CD4-positive, alpha-beta T cell treated with Interleukin-17A for 1 hour (primary cell): ENCODE measurements at regions not wholly inside any gene's neighbourhood (a gene's known extent, or its start where the extent isn't known, plus 50 kb on each side); places are given as distances from the start of the nearest gene placed in this dataset.

Source experiments
- DNase-seq: peaks from one replicate; pipeline ENCODE4 v3.0.0-alpha.2; 2020

DNA sequence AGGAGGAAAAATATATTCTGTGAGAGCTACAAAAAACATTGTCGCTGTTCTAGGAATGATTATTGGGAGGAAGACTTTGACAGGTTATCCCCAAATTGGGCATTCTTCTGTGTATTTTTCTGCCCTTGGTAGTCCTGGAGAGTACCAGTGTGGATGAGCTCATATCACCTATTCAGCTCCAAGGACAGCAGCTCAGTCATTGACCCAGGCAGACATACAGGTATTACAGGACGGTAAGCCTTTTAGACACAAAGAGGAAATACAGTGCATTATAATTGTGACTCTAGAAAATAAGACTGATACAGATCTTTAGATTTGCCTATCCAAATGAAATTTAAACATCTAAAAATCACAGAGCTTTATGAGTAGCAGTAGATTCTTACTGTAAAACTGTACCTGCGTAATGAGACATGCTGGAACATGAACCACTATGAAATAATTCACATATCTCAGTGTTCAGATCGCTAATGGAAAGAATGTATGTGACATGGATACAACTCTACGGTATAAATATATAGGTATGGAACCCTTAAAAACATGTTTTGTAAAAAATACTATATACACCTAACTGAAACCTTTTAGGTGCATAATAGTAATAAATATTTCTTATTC is 56.0 kb downstream of the PLK2 start:
- DNase-seq: no peak

DNA sequence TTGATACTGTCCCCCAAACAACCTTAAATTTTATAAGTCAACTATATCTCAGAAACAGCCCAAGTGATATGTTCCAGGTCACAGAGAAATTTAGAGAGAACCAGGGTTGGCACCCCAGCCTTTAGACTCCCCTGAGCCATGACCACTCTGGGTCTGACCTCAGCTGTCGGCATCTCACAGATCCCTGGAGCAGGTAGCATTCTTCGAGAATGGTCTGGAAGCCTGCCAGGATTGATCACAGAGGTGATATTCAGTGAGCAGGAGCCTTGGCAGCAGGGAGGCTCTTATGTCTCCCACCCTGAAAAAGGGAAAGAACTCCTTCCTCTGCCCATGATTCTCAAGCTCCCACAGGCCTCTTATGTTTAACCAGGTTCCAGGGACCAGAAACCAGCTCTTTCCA is 58.2 kb downstream of the PLK2 start:
- no peak for DNase-seq

DNA sequence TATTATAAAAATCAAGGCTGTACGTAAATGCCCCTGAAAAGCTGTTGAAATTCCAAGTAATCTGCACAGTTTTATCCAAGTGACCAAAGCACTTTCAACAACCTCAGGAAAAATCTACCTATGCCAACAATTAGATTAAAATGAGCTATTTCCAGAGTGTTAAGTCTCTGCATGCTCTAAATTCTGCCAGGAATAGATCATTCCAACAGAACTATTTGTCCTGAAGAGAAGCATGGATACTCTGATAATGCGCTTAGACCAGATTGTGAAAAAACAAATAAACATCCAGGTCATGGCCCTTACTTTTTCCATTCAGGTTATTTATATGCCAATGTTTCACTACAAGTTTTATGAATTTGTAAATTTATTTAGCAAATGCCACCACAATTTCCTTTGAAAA is 59.1 kb downstream of the PLK2 start:
- DNase-seq: no peak

DNA sequence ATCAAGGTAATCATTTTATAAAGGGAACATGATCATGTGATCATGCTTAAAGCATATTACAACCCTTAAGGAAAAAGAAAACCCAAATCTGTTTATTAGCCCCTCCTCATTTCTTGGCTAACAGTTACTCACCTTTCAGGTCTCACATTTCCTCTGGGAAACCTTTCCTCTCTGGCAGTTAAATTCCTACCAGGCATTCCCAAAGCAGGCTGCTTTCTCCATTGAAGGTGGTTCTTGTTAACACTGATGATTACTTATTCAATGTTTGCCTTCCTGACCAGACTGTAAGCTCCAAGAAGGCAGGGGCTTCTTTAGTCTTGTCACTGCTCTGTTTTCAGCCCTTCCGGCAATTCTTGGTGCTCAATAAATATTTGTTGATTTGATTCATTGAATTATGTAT is 59.9 kb downstream of the PLK2 start:
- DNase-seq: no peak

DNA sequence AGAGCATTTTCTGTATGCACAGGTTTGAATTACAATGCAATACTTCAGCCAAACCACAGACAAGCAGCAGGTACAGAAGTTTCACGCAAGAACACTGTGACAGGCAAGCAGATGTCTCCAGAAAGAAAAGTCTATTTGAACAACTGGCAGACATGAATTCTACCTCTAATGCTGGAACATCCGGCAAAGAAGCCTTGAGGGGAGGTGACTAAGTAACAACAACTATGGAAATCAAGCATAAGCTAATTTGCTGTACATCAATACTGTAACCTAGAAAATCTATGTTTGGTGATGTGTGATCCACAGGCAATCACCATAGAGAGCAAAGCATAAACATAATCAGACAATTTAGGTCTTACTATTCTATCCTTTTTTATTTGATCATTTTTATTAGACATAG is 65.5 kb downstream of the PLK2 start:
- no peak for DNase-seq

DNA sequence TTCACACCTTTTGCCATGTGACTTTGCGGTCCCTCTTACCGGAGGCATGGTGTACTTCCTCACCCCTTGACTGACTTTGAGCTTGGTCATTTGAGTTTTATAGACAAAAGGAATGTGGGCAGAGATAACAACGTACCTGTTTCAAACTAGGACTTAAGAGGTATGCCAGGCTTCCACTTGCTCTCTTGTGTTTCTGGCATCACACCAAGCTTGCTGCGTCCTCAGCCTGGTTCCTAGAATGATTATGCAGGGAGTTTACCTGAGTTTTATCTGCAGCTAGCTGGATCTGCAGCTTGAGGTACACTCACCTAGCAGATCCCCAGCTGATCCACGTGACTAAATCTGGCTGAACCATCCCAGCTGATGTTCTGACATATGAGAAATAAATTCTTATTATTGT is 66.2 kb downstream of the PLK2 start:
- DNase-seq: no peak

DNA sequence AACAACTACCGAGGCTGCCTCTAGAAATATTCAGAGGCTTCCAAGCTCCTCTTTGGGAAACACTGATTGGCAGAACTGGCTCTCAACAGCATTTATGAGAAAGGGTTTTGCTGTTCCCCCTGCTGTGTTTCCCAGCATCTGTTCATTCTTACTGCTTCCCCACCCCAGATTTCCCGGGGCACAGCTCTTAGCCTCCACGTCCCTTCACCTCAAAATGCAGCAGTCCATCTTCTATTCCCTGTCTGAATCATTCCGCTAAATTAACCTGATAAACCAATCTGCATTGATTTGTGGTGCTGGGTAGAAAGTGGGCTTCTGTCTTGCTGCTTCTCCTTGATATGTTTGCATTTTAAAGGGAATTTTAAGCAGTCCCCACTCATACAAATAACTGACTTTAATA is 67.4 kb downstream of the PLK2 start:
- DNase-seq: no peak

DNA sequence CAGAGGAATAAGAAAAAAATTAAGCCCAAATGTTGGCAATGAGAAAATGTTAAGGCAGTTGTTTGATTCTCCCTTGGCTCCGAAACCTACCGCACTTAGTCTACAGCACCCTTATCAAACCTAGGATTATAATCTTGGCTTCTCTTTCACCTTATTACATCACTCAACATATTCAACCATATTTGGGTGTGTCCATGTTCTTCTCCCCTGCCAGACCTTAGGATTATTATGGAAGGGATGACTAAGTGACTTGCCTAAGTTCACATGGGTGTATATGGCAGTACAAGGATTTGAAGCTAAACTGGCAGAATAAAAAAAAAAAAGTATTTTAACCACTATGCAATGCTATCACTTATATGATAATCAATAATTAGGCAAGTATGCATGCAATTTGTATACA is 76.4 kb downstream of the PLK2 start:
- no peak for DNase-seq

DNA sequence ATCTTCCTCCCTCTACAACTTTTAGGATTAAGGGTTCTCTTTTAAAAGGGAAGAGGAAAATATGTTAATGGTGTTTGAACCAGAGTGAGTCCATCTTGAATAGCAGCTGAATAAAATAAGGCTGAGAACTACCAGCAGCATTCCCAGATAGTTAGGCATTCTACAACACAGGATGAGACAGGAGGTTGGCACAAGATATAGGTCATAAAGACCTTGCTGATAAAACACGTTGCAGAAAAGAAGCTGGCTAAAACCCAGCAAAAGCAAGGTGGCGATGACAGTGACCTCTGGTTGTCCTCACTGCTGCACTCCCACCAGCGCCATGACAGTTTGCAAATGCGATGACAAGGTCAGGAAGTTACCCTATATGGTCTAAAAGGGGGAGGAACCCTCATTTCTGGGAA is 77.8 kb downstream of the PLK2 start:
- DNase-seq: no peak

DNA sequence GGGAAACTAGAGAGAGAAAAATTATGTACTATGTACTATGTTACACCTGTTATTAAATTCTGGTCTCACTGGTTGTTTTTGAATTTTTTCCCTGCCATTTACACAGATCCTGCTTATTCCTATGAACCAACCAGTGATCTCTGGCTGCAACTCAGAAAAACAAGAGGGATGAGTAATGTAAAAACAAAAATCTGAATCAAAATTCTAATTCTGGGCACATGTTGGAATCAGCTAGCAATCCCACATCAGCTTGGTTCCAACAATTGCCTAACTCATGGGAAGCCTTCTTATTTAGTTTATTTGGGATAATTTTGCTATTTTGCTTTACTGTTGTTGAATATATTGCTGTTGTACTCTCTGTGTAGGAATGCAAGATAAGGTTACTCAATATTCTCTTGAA is 78.3 kb downstream of the PLK2 start:
- DNase-seq: no peak

DNA sequence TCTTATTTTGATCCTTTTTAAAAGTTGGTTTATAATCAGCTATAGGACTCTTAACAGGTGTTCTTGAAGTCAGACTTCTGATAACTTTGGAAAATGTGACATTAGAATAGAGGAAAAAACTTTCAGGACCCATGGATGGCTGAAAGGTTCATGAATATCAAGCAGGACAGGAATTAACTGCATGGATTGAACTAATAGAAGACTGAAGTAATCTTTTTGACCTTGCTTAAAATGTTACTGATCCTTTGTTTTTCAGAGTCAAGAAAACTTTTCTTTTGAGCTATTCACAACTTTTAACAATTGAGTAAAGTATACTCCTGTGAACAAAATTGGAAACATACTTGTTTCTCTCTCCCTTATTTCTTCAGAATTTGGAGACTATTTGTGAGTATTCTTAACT is 79.2 kb downstream of the PLK2 start:
- no peak for DNase-seq

DNA sequence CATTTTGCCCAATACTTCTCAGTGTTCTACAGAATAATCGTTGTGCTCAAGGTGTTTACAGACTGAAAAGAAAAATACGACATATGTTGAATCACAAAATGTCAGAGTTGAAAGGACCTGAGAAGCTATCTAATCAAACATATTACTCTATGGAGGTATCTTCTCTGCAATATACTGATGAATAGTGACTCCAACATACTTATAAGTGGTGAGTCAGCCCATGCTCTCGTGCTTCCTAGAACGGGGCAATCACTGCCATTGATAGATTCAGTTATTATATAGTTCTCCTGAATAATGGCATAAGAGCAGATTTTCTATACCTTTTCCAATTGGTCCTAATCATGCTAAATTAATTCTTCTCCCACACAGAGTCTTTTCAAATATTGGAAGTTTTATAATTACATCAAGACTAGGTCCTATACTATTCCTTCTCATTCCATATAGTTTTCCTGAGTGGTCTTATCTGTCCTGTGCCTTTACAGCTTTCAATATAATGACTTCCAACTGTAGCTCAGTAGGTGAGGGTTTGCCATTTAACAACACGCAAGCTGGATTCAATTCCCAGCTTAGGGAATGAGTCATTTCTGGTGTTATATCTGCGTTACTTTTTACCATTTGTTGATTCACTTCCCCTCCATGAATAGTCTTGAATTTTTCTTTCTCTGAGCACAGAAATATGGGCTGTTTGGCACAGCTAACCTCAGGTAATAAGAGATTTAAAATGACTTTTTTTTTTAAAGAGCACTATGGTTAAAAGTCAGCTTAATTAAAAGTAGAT is 81.1 kb downstream of the PLK2 start:
- DNase-seq: no peak

DNA sequence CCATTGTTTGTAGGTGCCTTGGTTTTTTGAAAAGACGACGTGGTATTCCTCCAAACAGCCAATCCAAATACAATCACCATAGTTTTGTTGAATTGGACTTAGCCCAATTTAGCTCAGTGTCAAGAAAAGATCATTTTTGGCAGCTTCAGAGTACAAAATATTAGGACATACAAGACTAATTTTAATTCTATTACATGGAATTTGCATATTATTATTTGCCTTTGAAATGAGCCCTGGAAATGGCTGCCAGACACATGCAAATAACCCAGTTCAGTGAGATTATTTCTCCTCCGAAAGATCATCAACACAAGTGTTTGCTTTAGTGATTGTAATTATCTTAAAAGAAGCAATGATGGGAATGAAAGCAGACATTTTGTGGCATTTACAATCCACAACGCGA is 89.3 kb downstream of the PLK2 start:
- no peak for DNase-seq

DNA sequence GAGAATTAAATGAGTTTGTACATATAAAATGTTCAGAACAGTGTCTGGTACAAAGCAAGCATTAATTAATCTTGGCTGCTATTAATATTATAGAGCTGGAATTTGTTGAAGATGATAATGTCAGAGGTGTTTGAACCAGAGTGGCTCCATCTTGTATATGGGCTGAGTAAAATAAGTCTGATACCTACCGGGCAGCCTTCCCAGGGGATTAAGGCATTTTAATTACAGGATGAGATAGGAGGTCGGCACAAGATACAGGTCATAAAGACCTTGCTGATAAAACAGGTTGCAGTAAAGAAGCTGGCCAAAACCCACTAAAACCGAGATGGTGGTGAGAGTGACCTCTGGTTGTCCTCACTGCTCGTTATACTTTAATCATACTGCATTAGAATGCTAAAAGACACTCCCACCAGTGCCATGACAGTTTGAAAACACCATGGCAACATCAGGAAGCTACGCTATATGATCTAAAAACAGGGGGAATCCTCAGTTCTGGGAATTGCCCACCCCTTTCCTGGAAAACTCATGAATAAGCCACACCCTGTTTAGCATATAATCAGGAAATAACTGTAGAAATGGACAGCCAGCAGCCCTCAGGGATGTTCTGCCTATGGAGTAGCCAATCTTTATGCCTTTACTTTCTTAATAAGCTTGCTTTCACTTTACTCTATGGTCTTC is 90.2 kb downstream of the PLK2 start:
- no peak for DNase-seq

DNA sequence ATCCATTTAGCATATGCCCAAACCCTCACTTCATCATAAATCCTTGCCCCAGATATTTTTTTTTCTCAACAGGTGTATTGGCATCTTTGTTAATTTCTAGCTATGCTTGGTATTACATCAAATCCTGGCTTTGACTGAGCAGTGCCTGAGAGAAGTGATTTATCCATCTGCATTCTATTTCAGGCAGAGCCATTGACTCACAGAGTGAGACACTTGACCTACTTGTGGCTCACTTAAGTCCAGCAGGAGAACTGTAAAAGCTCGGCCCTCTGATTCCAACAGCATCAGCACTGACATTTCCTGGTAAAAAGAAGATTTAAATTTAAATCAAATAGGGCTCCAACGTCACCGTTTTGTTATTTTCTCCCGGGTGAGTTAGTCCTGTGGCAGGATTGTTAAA is 93.4 kb downstream of the PLK2 start:
- DNase-seq: no peak

DNA sequence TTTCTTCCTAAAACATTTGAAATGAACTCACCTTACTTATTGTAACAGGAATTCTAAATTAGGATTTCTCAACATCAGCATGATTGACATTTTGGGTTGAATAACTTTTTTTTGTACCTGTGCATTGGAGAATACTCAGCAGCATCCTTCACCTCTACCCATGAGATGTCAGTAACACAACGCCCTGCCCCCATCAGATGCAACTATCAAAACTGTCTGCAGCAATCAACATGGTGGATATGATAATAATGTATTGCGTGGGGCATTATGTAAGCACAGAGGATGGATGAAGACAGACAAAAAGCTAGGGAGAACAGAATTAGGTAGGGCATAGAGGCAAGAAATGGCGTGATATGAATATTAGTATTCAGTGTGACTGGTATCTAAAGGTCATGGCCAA is 94.1 kb downstream of the PLK2 start:
- DNase-seq: no peak

DNA sequence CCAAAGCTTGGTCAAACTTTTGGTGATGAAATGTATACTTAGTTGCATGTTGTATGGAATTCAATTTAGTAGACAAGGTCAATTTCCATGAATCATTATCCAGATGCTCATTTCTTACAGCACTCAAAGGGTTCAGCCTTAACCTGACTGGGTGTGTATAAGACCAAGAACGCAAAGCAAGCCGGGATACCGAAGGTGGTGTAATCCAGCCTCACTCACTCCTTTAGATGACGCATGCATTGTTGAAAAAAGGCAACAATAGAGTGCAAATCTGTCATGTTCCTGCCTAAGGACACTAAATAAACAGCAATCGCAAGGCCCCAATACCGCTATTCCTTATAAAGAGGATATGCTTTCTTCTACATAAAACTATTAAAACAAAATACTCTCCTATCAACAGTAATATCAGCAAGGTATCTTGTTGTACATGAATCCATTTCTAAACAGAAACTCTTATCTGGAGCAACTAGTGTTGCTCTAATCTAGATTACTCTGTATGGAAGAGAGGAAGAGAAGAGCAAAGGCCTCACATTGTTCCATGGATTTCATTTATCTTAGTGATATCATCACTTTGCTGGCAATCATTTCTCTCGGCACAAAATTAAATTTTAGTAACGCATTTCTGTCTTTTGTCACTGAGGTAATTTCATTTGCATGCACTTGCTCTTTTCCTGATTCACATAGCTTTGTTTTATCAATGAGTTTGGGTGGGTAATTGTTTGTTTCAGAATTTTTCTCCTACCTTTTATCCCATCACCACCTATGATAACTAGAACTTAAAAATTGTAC is 96.2 kb downstream of the PLK2 start:
- no peak for DNase-seq

DNA sequence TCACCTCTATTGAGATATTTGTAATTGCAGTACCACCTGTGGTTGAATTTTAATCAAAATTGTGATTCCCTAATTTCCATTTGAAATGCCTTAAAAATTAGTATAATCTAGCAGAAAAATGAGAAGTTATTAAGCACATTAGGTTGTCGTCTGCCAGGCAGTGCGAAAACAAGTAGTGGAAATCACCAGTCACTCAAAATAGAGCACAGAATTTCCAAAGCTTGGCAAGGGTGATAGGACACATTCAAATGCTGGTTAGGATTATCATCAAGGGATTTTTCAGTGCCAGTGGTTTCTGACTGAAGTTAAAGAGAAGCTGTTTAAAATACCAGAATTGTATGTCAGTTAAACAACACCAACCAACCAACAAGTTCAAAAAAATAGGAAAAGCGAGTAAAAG is 97.8 kb downstream of the PLK2 start:
- DNase-seq: no peak

DNA sequence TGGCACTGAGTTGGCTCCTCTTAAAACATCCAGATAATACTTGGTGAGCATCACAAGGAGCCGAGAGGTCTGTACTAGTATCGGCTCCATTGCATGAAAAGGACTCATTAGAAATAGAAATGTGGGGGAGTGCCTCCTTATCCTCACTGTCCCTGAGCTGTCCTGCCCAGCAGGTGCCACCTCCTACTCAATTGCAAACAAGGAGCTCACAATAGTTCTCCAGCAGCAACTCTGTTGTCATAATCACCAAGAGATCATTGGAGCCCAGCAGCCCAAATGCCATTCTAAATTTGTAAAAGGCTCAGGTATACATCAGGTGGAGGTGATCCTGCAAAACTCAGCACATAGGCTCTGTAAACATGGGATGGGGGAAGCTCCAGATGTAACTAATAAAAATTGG is 99.1 kb downstream of the PLK2 start:
- DNase-seq: no peak

DNA sequence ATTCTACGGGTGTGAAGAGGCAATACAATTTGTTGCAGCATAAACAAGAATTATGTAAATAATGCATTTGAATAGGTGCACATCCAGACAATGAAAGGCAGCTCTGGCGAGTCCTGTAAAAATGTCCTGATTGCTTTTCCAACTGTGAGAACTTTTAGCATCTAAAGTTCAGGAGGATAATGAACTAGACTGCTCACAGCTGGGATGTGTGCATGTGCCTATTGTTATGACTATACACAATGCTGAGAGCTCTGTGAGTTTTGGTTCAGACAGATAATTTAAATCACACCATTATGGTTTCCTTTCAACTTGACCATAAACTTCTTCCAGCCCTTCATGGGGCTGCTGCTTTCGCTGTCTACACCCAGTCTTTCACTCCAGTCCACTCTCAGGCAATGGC is 99.9 kb downstream of the PLK2 start:
- DNase-seq: no peak

DNA sequence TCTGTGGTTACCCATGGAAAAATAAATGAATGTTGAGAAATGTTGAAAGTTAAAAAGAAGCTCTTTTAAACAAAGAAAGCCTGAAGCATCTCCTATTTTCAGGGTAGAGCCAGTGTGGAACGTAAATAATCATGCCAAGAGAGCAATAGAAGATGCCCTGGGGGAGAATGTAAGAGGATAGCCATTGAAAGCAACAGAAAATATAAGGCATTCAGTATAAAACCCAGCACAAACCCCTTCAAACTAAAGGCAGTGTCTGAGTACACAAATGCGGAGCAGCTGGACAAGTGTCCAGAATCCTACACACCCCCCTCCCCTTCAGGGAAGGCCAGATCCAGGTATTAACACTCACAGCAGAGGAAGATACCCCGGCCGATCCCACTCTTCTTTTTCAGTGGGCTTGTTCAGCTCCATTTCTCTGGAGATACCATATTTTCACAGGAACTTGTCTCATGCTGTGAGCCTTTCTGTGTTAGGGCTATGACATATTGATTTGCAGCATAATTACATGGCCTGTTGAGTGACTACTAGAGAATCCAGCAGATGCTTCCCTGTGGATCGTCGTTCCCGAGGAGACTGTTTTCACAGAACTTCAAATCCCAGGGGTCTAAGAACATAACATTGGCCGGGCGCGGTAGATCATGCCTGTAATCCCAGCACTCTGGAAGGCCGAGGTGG is 101.2 kb downstream of the PLK2 start:
- DNase-seq: no peak

DNA sequence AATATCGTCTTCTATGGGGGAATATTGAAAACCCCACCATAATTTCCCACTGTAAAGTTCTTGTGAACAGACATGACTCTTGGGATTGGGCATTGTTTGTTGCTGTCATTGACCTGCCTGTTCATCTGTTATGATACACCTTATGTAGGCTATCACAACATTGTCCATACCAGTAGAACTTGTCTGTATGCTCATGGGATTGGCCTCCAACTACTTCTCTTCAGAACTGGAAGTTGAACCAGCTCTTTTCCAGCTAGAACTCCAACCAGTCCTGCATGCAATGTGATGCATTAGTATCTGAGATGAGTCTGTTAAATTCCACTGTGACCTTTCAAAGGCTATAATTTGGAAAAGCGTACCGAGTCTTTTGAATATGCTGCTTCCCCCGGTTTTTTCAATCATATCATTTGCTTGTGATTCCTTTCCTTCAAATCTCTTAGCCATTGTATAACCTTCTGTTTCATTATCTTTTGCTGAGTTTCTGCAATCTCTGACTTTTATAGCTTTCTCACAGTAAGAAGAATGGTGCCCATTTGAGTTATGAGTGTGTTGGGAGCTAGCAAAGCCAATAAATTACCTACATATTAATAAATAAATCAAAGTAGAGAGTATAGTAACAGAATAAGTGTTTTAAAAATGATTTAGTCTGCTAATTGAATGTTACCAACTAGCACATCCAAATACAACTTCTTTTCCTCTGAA is 101.9 kb downstream of the PLK2 start:
- DNase-seq: no peak
